Caco-2 (cell line): ENCODE measurements at regions not wholly inside any gene's neighbourhood (a gene's known extent, or its start where the extent isn't known, plus 50 kb on each side); places are given as distances from the start of the nearest gene placed in this dataset.

Experiments
- BruUV-seq: library from RNA; stranded (reverse); fragments of 400-500 nt; replicated peaks from 2 replicates; lab custom pipeline; 2021; lab: Mats Ljungman, UMichigan
- CTCF ChIA-PET: fragments of 300-600 bp; sonication (Branson Sonifier 250); formaldehyde crosslinking; loops from one replicate; lab custom pipeline; 2022; ENCODE audit warnings: antibody characterized with exemption; lab: Charles Lee
- POLR2A ChIA-PET: fragments of 300-600 bp; sonication (Branson Sonifier 250); formaldehyde crosslinking; loops from one replicate; lab custom pipeline; 2022; ENCODE audit warnings: antibody characterized with exemption; lab: Charles Lee
- DNase-seq, 2 experiments: peaks; one replicate each; pipeline versions ENCODE4 v3.0.0 to v3.0.0-alpha.2; 2020 to 2022
- H3K27me3 ChIP-seq: replicated peaks from 2 replicates; pipeline ENCODE4 v1.6.0; 2011; ENCODE audit warnings: low read length; ENCODE audit not compliant: control insufficient read depth, insufficient read depth
- H3K36me3 ChIP-seq: 2 replicates; pipeline ENCODE4 v1.5.1; 2011; ENCODE audit warnings: low read length; ENCODE audit not compliant: control insufficient read depth, insufficient read depth
- H3K4me1 ChIP-seq: fragments of 250-450 bp; sonication (Bioruptor Pico); 2 replicates; pipeline ENCODE4 v1.5.1; 2020; ENCODE audit warnings: mild to moderate bottlenecking
- H3K4me3 ChIP-seq: 2 replicates; pipeline ENCODE4 v1.5.1; 2011; ENCODE audit warnings: low read depth, mild to moderate bottlenecking, control low read depth, low read length
- H3K9me3 ChIP-seq: fragments of 250-450 bp; sonication (Bioruptor Pico); 2 replicates; pipeline ENCODE4 v1.5.1; 2020; ENCODE audit warnings: mild to moderate bottlenecking, moderate library complexity
- H3K27ac Mint-ChIP-seq: one replicate; pipeline ENCODE4 v1.8.0; 2022; ENCODE audit warnings: mixed read lengths; ENCODE audit not compliant: unreplicated experiment
- H3K27me3 Mint-ChIP-seq: one replicate; pipeline ENCODE4 v1.8.0; 2022; ENCODE audit warnings: mixed read lengths; ENCODE audit not compliant: insufficient read depth, unreplicated experiment
- H3K36me3 Mint-ChIP-seq: one replicate; pipeline ENCODE4 v1.8.0; 2022; ENCODE audit warnings: mild to moderate bottlenecking, mixed read lengths; ENCODE audit not compliant: insufficient read depth, unreplicated experiment
- H3K4me1 Mint-ChIP-seq: one replicate; pipeline ENCODE4 v1.8.0; 2022; ENCODE audit warnings: low read depth, mixed read lengths; ENCODE audit not compliant: unreplicated experiment
- H3K4me3 Mint-ChIP-seq: one replicate; pipeline ENCODE4 v1.8.0; 2022; ENCODE audit warnings: mild to moderate bottlenecking, moderate library complexity, mixed read lengths; ENCODE audit not compliant: unreplicated experiment
- H3K9me3 Mint-ChIP-seq: one replicate; pipeline ENCODE4 v1.8.0; 2022; ENCODE audit warnings: mixed read lengths; ENCODE audit not compliant: unreplicated experiment
- intact Hi-C: fragments of 100-400 bp; cut with micrococcal nuclease; formaldehyde crosslinking; loops from one replicate; pipeline ENCODE4 v1.10.0; 2022; ENCODE audit not compliant: unreplicated experiment
- TF ChIP-seq, protein P1 (sequence below), 2 experiments: fragments of 200-600 bp in 1 of 2; IDR thresholded peaks; 1 replicate in 1 of 2; 2 replicates in 1 of 2; pipeline versions ENCODE4 v1.5.1 to v1.8.0; 2011 to 2022; ENCODE audit warnings: antibody characterized with exemption in 1 of 2, control low read depth in 1 of 2, inconsistent platforms in 1 of 2, low read depth in 1 of 2, low read length in 1 of 2, mild to moderate bottlenecking in 1 of 2, moderate library complexity in 1 of 2; ENCODE audit not compliant: insufficient read depth in 1 of 2, severe bottlenecking in 1 of 2, unreplicated experiment in 1 of 2

DNA sequence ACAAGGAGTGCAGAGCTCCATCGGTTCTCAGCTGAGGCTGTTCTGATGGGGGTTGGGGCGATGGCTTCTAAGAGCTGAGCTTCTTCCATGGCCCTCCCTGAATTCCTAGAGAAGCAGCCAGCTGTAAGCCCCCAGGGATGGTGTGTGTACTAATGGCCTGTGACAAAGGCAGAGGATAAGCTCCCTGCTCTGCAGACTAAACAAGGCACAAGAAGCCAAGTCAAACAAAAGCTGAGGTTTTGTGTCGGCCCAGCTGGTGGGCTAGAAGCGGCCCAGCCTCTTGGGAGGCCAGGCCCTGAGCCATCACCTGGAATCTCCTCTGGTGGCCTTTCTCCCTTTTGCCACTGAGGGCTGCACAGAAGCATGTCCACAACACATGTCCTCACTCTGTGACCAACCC lies 75.0 kb upstream of the XPA start:
- Histone ChIP-seq H3K4me3 (no peak overlapping the region), H3K4me1 (peaks cover 17% of the 10 kb centered on the region; the same call in 1 of the 2 replicates), H3K9me3 (no peaks in the 10 kb centered on the region), H3K36me3 (no peaks in the 10 kb centered on the region), H3K27me3 (no peaks in the 10 kb centered on the region)
- ChIA-PET POLR2A (interaction anchor here (0.6 kb wide), 1 partner anchor 10 kb away, joined by 6 read pairs; no protein-coding TSS in a partner anchor), CTCF (no interaction called here)
- no peak for DNase-seq
- Mint-ChIP-seq H3K4me3 (no peak overlapping the region), H3K9me3 (peaks cover 13% of the 10 kb centered on the region), H3K27me3 (no peaks in the 10 kb centered on the region), H3K4me1 (peaks cover 23% of the 10 kb centered on the region), H3K36me3 (no peaks in the 10 kb centered on the region), H3K27ac (peak overlapping the region; percentile 18)
- TF ChIP-seq, protein P1, sequence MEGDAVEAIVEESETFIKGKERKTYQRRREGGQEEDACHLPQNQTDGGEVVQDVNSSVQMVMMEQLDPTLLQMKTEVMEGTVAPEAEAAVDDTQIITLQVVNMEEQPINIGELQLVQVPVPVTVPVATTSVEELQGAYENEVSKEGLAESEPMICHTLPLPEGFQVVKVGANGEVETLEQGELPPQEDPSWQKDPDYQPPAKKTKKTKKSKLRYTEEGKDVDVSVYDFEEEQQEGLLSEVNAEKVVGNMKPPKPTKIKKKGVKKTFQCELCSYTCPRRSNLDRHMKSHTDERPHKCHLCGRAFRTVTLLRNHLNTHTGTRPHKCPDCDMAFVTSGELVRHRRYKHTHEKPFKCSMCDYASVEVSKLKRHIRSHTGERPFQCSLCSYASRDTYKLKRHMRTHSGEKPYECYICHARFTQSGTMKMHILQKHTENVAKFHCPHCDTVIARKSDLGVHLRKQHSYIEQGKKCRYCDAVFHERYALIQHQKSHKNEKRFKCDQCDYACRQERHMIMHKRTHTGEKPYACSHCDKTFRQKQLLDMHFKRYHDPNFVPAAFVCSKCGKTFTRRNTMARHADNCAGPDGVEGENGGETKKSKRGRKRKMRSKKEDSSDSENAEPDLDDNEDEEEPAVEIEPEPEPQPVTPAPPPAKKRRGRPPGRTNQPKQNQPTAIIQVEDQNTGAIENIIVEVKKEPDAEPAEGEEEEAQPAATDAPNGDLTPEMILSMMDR (IDR thresholded peaks at IDR 0.05; ENCODE audit: insufficient read depth in 1 of 2, low read depth in 1 of 2, low read length in 1 of 2, severe bottlenecking in 1 of 2, unreplicated experiment in 1 of 2), result no peak
- no TSS peak for BruUV-seq
- intact Hi-C loops, result no loop called here

DNA sequence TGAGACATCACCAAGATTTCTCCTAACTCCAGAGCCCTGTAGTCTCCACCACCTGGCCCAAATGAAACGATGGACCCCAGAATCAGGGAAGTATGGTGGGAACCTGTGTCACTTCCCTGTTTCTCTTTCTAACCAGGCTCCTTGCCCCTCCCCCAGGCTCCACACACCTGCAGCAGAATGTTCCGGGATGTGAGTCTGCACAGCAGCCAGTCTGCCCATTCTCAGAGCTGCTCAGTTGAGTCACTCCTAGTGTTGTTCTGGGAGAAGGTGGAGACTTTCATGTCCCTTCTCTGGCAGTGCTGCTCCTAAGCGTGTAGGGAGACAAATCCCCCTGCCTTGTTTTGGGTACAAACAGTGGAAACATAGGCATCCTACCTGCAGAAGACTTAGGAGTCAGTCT lies 76.0 kb upstream of the XPA start:
- BruUV-seq, result no TSS peak
- H3K4me3 Mint-ChIP-seq, result no peak overlapping the region
- Histone ChIP-seq H3K36me3 (no peaks in the 10 kb centered on the region), H3K4me1 (peaks cover 17% of the 10 kb centered on the region; the same call in 1 of the 2 replicates), H3K27me3 (no peaks in the 10 kb centered on the region), H3K9me3 (no peaks in the 10 kb centered on the region), H3K4me3 (no peak overlapping the region)
- peaks cover 22% of the 10 kb centered on the region for H3K9me3 Mint-ChIP-seq
- POLR2A ChIA-PET, result no interaction called here
- H3K4me1 Mint-ChIP-seq, result peaks cover 23% of the 10 kb centered on the region
- no peak overlapping the region for H3K27ac Mint-ChIP-seq
- TF ChIP-seq, protein P1 (IDR thresholded peaks at IDR 0.05; ENCODE audit: insufficient read depth in 1 of 2, low read depth in 1 of 2, low read length in 1 of 2, severe bottlenecking in 1 of 2, unreplicated experiment in 1 of 2), result no peak
- DNase-seq, result no peak
- CTCF ChIA-PET, result no interaction called here
- no peaks in the 10 kb centered on the region for H3K36me3 Mint-ChIP-seq
- intact Hi-C loops, result no loop called here
- H3K27me3 Mint-ChIP-seq, result no peaks in the 10 kb centered on the region

DNA sequence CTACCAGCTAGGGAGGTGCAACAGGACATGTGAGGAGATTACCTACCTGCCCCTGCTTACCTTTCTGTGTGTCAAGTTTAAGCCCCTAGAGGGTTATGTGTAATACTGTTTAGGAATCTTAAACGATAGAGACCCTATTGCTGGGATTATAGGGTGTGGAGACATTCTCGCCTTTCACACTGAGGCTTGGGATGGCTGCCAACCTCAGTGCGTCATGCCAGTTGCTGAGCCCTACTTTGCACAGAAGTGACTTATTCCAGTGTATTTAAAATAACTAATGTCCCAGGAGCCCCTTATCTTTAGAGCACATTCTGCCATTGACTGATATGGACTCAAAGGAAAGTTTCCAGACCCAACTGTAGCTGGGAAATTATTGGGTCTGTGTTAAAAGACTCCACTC lies 76.6 kb upstream of the XPA start:
- H3K9me3 ChIP-seq, result peaks cover 4% of the 10 kb centered on the region
- intact Hi-C loops, result no loop called here
- no peak for DNase-seq
- POLR2A ChIA-PET, result no interaction called here
- Mint-ChIP-seq H3K9me3 (peaks cover 29% of the 10 kb centered on the region), H3K4me3 (no peak overlapping the region), H3K36me3 (peaks cover 2% of the 10 kb centered on the region), H3K27ac (no peak overlapping the region), H3K27me3 (no peaks in the 10 kb centered on the region), H3K4me1 (peaks cover 20% of the 10 kb centered on the region)
- H3K36me3 ChIP-seq, result no peaks in the 10 kb centered on the region
- no peak overlapping the region for H3K4me3 ChIP-seq
- TF ChIP-seq, protein P1 (IDR thresholded peaks at IDR 0.05; ENCODE audit: insufficient read depth in 1 of 2, low read depth in 1 of 2, low read length in 1 of 2, severe bottlenecking in 1 of 2, unreplicated experiment in 1 of 2), result no peak
- CTCF ChIA-PET, result no interaction called here
- no TSS peak for BruUV-seq
- peaks cover 14% of the 10 kb centered on the region; the same call in 1 of the 2 replicates for H3K4me1 ChIP-seq
- no peaks in the 10 kb centered on the region for H3K27me3 ChIP-seq
